Heart left ventricle (tissue), 16 donors: ENCODE measurements at regions not wholly inside any gene's neighbourhood (a gene's known extent, or its start where the extent isn't known, plus 50 kb on each side); places are given as distances from the start of the nearest gene placed in this dataset.
A peak's percentile ranks its signal among the peaks of the same experiment; 100 is the strongest.

Source experiments
- ATAC-seq, 4 donors: fragments of 200-7000 bp; cut with Tn5 transposase; one replicate each; pipeline ENCODE4 v1.9.1; 2020 to 2022; ENCODE audit warnings: moderate library complexity in 4 of 4, mild to moderate bottlenecking in 3 of 4, moderate number of reproducible peaks in 1 of 4
- DNase-seq, 5 donors: peaks; one replicate each; pipeline ENCODE4 v3.0.0-alpha.2; 2020
- H3K27ac ChIP-seq, 12 donors: fragments of 200-600 bp; sonication (generic) in 4 of 12; one replicate each; pipeline versions ENCODE4 v1.5.0 to v1.8.0; 2016 to 2022; ENCODE audit warnings: mild to moderate bottlenecking in 2 of 12
- H3K27me3 ChIP-seq, 9 donors: fragments of 200-600 bp; sonication (generic) in 2 of 9; one replicate each; pipeline versions ENCODE4 v1.5.1 to v1.8.0; 2016 to 2022; ENCODE audit warnings: mild to moderate bottlenecking in 3 of 9
- H3K36me3 ChIP-seq, 9 donors: fragments of 200-600 bp; sonication (generic) in 2 of 9; one replicate each; pipeline versions ENCODE4 v1.5.0 to v1.8.0; 2018 to 2022; ENCODE audit warnings: mild to moderate bottlenecking in 2 of 9
- H3K4me1 ChIP-seq, 12 donors: fragments of 200-600 bp; sonication (generic) in 4 of 12; one replicate each; pipeline versions ENCODE4 v1.5.0 to v1.8.0; 2016 to 2022; ENCODE audit warnings: mild to moderate bottlenecking in 3 of 12
- H3K4me3 ChIP-seq, 12 donors: fragments of 200-600 bp; sonication (generic) in 4 of 12; one replicate each; pipeline versions ENCODE4 v1.5.0 to v1.8.0; 2017 to 2022; ENCODE audit warnings: mild to moderate bottlenecking in 9 of 12, moderate library complexity in 4 of 12
- H3K9me3 ChIP-seq, 12 donors: fragments of 200-600 bp; sonication (generic) in 4 of 12; one replicate each; pipeline versions ENCODE4 v1.5.0 to v1.8.0; 2016 to 2022; ENCODE audit warnings: mild to moderate bottlenecking in 1 of 12
- CTCF ChIP-seq, 12 donors: fragments of 200-600 bp; sonication (generic) in 4 of 12; IDR thresholded peaks; one replicate each; pipeline versions ENCODE4 v1.5.0 to v1.8.0; 2018 to 2022; ENCODE audit warnings: antibody characterized with exemption in 12 of 12, mild to moderate bottlenecking in 5 of 12
- POLR2A ChIP-seq, 2 donors: fragments of 450-650 bp; IDR thresholded peaks; one replicate each; pipeline ENCODE4 v1.6.1; 2017; ENCODE audit warnings: antibody characterized with exemption in 2 of 2, mild to moderate bottlenecking in 2 of 2, moderate library complexity in 2 of 2
- WGBS, 4 donors: extraction: QIAGEN DNeasy Blood & Tissue Kit in 2 of 4; methylation state at CpG; one replicate each; pipeline versions ENCODE4 v1.1.5 to v1.1.7; 2013 to 2018; 5-methylcytosine and 5-hydroxymethylcytosine counted together
- intact Hi-C, 10 donors: fragments of 100-400 bp; cut with DNase I; formaldehyde crosslinking; loops; one replicate each; pipeline versions ENCODE4 v1.11.1 to v1.14.2; 2022
- donor health status: ischemic (EF 13 %, LVEDD 7.1; RV severe dilation, severe dysfunction).
- donor health status: healthy with polysubstance abuse.
- donor health status: DM: no; HTN: yes; CAD: no.
- donor health status: DM: no; HTN: no; CAD: no.
- donor health status: ischemic (EF 25% LVEDD 6.9; RV normal size, moderate dysfunction).
- donor health status: ischemic (EF 25% LVEDD 5.7; RV mildly dilated, moderate dysfunction).
- donor health status: healthy.
- donor health status: DM: yes; HTN: yes; CAD: no.
- donor health status: ischemic (EF 35%, LVEDD 5.7; RV mildly dilated, moderate dysfunction).
- donor health status: nonischemic (EF 11% LVEDD 7.7; RV severe dilation, severe dysfunction).
- donor health status: DM: yes; HTN: yes; CAD: no.
- donor health status: PGD.
- donor health status: ischemic (EF 29% LVEDD 5.4; RV normal size, mild dysfunction).
- donor health status: nonischemic (EF 23%, LVEDD 6.1; RV moderate dilation, normal function).

GRCh38 chr3:77815467-77815866, 775.6 kb downstream of the ROBO2 start:
- no peaks in the 10 kb centered on the region for H3K27me3 ChIP-seq
- TF ChIP-seq CTCF (IDR thresholded peaks at IDR 0.05) = peak in 3 of 12 donors; percentile 12 to 15 (median 13)
- TF ChIP-seq POLR2A (IDR thresholded peaks at IDR 0.05) = no peak
- H3K27ac ChIP-seq = no peak overlapping the region
- no peaks in the 10 kb centered on the region for H3K9me3 ChIP-seq
- H3K4me1 ChIP-seq = no peaks in the 10 kb centered on the region
- ATAC-seq = no peak
- 84 to 94% (median 88%) methylated on average over 2 of the region's 2 CpGs for WGBS, 4 donors
- intact Hi-C loops = no loop called here
- H3K36me3 ChIP-seq = no peaks in the 10 kb centered on the region
- no peak for DNase-seq
- no peak overlapping the region for H3K4me3 ChIP-seq

- Histone ChIP-seq H3K9me3 (no peaks in the 10 kb centered on the region), H3K27ac (no peak overlapping the region), H3K4me3 (no peak overlapping the region), H3K4me1 (no peaks in the 10 kb centered on the region), H3K36me3 (no peaks in the 10 kb centered on the region), H3K27me3 (no peaks in the 10 kb centered on the region)
- TF ChIP-seq CTCF (IDR thresholded peaks at IDR 0.05) = no peak
- no peak for TF ChIP-seq POLR2A (IDR thresholded peaks at IDR 0.05)
- WGBS, 4 donors = 66 to 84% (median 78%) methylated on average over 7 of the region's 7 CpGs
- DNase-seq = no peak
- no peak for ATAC-seq
- intact Hi-C loops = no loop called here
Observed at GRCh38 chr3:77816366-77816765, 776.5 kb downstream of the ROBO2 start.

GRCh38 chr3:77825001-77825827, 785.3 kb downstream of the ROBO2 start:
- Histone ChIP-seq H3K9me3 (peaks cover 0 to 18% (median 6%) of the 10 kb centered on the region in 12 donors), H3K27ac (no peak overlapping the region), H3K4me1 (no peaks in the 10 kb centered on the region), H3K4me3 (no peak overlapping the region), H3K27me3 (no peaks in the 10 kb centered on the region), H3K36me3 (no peaks in the 10 kb centered on the region)
- DNase-seq = no peak
- TF ChIP-seq POLR2A (IDR thresholded peaks at IDR 0.05) (no peak), CTCF (IDR thresholded peaks at IDR 0.05) (no peak)
- no peak for ATAC-seq
- intact Hi-C loops = no loop called here
- 94 to 100% (median 94%) methylated on average over 2 of the region's 2 CpGs for WGBS, 4 donors

- H3K4me3 ChIP-seq = no peak overlapping the region
- no peak for ATAC-seq
- 63 to 75% (median 71%) methylated on average over 5 of the region's 5 CpGs for WGBS, 4 donors
Observed at GRCh38 chr3:77835921-77836320, 796.0 kb downstream of the ROBO2 start.

More at GRCh38 chr3:77835921-77836320, 796.0 kb downstream of the ROBO2 start:
- intact Hi-C loops = no loop called here
- H3K27me3 ChIP-seq = no peaks in the 10 kb centered on the region
- TF ChIP-seq POLR2A (IDR thresholded peaks at IDR 0.05) (no peak), CTCF (IDR thresholded peaks at IDR 0.05) (no peak)
- H3K4me1 ChIP-seq = peaks cover 0 to 4% (median 0%) of the 10 kb centered on the region in 12 donors
- no peaks in the 10 kb centered on the region for H3K36me3 ChIP-seq
- DNase-seq = no peak
- H3K27ac ChIP-seq = no peak overlapping the region
- peaks cover 0 to 18% (median 6%) of the 10 kb centered on the region in 12 donors for H3K9me3 ChIP-seq
